ENCODE measurements at regions not wholly inside any gene's neighbourhood (a gene's known extent, or its start where the extent isn't known, plus 50 kb on each side); places are given as distances from the start of the nearest gene placed in this dataset.

- Mint-ChIP-seq H3K27me3 (ENCODE audit: low read depth) (no peaks in the 10 kb centered on the region), H3K27ac (no peak overlapping the region), H3K36me3 (ENCODE audit: low read depth) (no peaks in the 10 kb centered on the region), H3K9me3 (ENCODE audit: insufficient read depth) (no peaks in the 10 kb centered on the region), H3K4me1 (ENCODE audit: low read depth) (no peaks in the 10 kb centered on the region), H3K4me3 (no peak overlapping the region)
- ATAC-seq (no peak), DNase-seq (no peak)
- ChIA-PET CTCF (no interaction called here), POLR2A (no interaction called here)
These were observed 116.0 kb downstream of the MN1 start for GRCh38 chr22:27685515-27685914.

DNA sequence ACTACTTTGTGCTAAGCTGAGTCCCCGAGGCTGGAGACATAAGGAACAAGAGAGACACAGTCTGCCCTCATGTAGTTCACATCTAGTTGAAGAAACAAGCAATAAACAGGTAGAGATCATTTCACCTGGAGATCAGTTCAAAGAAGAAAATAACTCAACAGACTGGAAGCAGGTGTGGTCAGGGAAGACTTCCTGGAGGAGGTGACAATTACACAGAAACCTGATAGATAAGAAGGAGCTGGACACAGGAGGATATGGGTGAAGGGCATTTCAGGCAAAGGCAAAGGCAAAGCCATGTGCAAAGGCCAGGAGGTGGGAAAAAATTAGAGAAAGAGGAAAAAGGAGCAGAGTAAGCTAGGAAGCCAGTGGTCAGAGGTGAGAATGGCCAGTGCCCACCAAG, 115.6 kb downstream of the MN1 start:
- ChIA-PET POLR2A (no interaction called here), CTCF (no interaction called here)
- H3K4me1 Mint-ChIP-seq (ENCODE audit: low read depth): no peaks in the 10 kb centered on the region
- no peaks in the 10 kb centered on the region for H3K36me3 Mint-ChIP-seq (ENCODE audit: low read depth)
- DNase-seq (no peak), ATAC-seq (no peak)
- no peaks in the 10 kb centered on the region for H3K27me3 Mint-ChIP-seq (ENCODE audit: low read depth)
- H3K4me3 Mint-ChIP-seq: no peak overlapping the region
- no peak overlapping the region for H3K27ac Mint-ChIP-seq
- no peaks in the 10 kb centered on the region for H3K9me3 Mint-ChIP-seq (ENCODE audit: insufficient read depth)

- H3K4me1 Mint-ChIP-seq (ENCODE audit: low read depth): no peaks in the 10 kb centered on the region
- DNase-seq (no peak), ATAC-seq (no peak)
- no peak overlapping the region for H3K4me3 Mint-ChIP-seq
- POLR2A ChIA-PET: no interaction called here
- H3K9me3 Mint-ChIP-seq (ENCODE audit: insufficient read depth): no peaks in the 10 kb centered on the region
- CTCF ChIA-PET: no interaction called here
- no peaks in the 10 kb centered on the region for H3K27me3 Mint-ChIP-seq (ENCODE audit: low read depth)
- no peak overlapping the region for H3K27ac Mint-ChIP-seq
- no peaks in the 10 kb centered on the region for H3K36me3 Mint-ChIP-seq (ENCODE audit: low read depth)
These were observed 115.0 kb downstream of the MN1 start for GRCh38 chr22:27686534-27686933.

GRCh38 chr22:27687984-27688545, 113.5 kb downstream of the MN1 start:
- CTCF ChIA-PET: no interaction called here
- Mint-ChIP-seq H3K4me3 (no peak overlapping the region), H3K27me3 (ENCODE audit: low read depth) (no peaks in the 10 kb centered on the region), H3K36me3 (ENCODE audit: low read depth) (no peaks in the 10 kb centered on the region), H3K4me1 (ENCODE audit: low read depth) (no peaks in the 10 kb centered on the region), H3K27ac (no peak overlapping the region), H3K9me3 (ENCODE audit: insufficient read depth) (no peaks in the 10 kb centered on the region)
- POLR2A ChIA-PET: no interaction called here
- DNase-seq (no peak), ATAC-seq (no peak)

- H3K4me1 Mint-ChIP-seq (ENCODE audit: low read depth): no peaks in the 10 kb centered on the region
- H3K9me3 Mint-ChIP-seq (ENCODE audit: insufficient read depth): no peaks in the 10 kb centered on the region
- ATAC-seq: no peak
- POLR2A ChIA-PET: no interaction called here
- no peak overlapping the region for H3K27ac Mint-ChIP-seq
- CTCF ChIA-PET: no interaction called here
- H3K27me3 Mint-ChIP-seq (ENCODE audit: low read depth): no peaks in the 10 kb centered on the region
- no peak overlapping the region for H3K4me3 Mint-ChIP-seq
- no peak for DNase-seq
- H3K36me3 Mint-ChIP-seq (ENCODE audit: low read depth): no peaks in the 10 kb centered on the region
These were observed 111.9 kb downstream of the MN1 start for GRCh38 chr22:27689664-27690063.

- Mint-ChIP-seq H3K27me3 (ENCODE audit: low read depth) (no peaks in the 10 kb centered on the region), H3K4me3 (no peak overlapping the region), H3K9me3 (ENCODE audit: insufficient read depth) (no peaks in the 10 kb centered on the region), H3K27ac (no peak overlapping the region), H3K4me1 (ENCODE audit: low read depth) (no peaks in the 10 kb centered on the region), H3K36me3 (ENCODE audit: low read depth) (no peaks in the 10 kb centered on the region)
- POLR2A ChIA-PET: no interaction called here
- ATAC-seq (no peak), DNase-seq (no peak)
- CTCF ChIA-PET: no interaction called here
These were observed 111.0 kb downstream of the MN1 start for GRCh38 chr22:27690599-27690998.

DNA sequence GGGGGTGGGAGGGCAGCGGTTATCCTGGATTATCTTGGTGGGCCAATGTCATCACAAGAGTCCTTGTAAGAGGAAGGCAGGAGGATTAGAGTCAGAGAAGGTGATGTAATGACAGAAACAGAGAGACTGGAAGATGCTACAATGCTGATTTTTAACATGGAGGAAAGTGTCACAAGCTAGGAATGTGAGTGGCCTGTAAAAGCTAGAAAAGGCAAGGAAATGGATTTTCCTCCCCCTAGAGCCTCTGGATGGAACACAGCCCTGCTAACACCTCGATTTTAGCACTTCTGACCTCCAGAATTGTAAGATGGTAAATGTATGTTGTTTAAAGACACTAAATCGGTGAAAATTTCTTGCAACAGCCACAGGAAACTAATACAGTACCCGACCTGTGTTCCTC, 109.3 kb downstream of the MN1 start:
- no peaks in the 10 kb centered on the region for H3K36me3 Mint-ChIP-seq (ENCODE audit: low read depth)
- no peaks in the 10 kb centered on the region for H3K4me1 Mint-ChIP-seq (ENCODE audit: low read depth)
- H3K27me3 Mint-ChIP-seq (ENCODE audit: low read depth): no peaks in the 10 kb centered on the region
- CTCF ChIA-PET: no interaction called here
- ATAC-seq (no peak), DNase-seq (no peak)
- POLR2A ChIA-PET: no interaction called here
- no peak overlapping the region for H3K27ac Mint-ChIP-seq
- H3K9me3 Mint-ChIP-seq (ENCODE audit: insufficient read depth): peaks cover 2% of the 10 kb centered on the region
- no peak overlapping the region for H3K4me3 Mint-ChIP-seq

GRCh38 chr22:27695925-27696324, 105.6 kb downstream of the MN1 start:
- no peak overlapping the region for H3K4me3 Mint-ChIP-seq
- POLR2A ChIA-PET: no interaction called here
- ATAC-seq: no peak

GRCh38 chr22:27697888-27698287, 103.7 kb downstream of the MN1 start:
- ATAC-seq (no peak), DNase-seq (no peak)
- H3K4me3 Mint-ChIP-seq: no peak overlapping the region
- H3K27me3 Mint-ChIP-seq (ENCODE audit: low read depth): no peaks in the 10 kb centered on the region
- POLR2A ChIA-PET: no interaction called here
- CTCF ChIA-PET: no interaction called here
- no peaks in the 10 kb centered on the region for H3K4me1 Mint-ChIP-seq (ENCODE audit: low read depth)
- no peak overlapping the region for H3K27ac Mint-ChIP-seq
- no peaks in the 10 kb centered on the region for H3K36me3 Mint-ChIP-seq (ENCODE audit: low read depth)
- peaks cover 5% of the 10 kb centered on the region for H3K9me3 Mint-ChIP-seq (ENCODE audit: insufficient read depth)

More at GRCh38 chr22:27695925-27696324, 105.6 kb downstream of the MN1 start:
- Mint-ChIP-seq H3K27ac (no peak overlapping the region), H3K4me1 (ENCODE audit: low read depth) (no peaks in the 10 kb centered on the region), H3K36me3 (ENCODE audit: low read depth) (no peaks in the 10 kb centered on the region), H3K27me3 (ENCODE audit: low read depth) (no peaks in the 10 kb centered on the region), H3K9me3 (ENCODE audit: insufficient read depth) (peaks cover 5% of the 10 kb centered on the region)
- CTCF ChIA-PET: no interaction called here
- DNase-seq: no peak
